Gastrocnemius medialis (tissue), 4 donors: ENCODE measurements at regions not wholly inside any gene's neighbourhood (a gene's known extent, or its start where the extent isn't known, plus 50 kb on each side); places are given as distances from the start of the nearest gene placed in this dataset.

Experiments used
- ATAC-seq, 2 donors: fragments of 150-250 bp; one replicate each; pipeline ENCODE4 v1.9.1; 2016
- DNase-seq, 2 donors: peaks; one replicate each; pipeline ENCODE4 v3.0.0-alpha.2; 2019
- H3K27ac ChIP-seq, 4 donors: fragments of 200-600 bp; sonication (generic); 1 replicate in 1 of 4; 2 replicates in 3 of 4; pipeline ENCODE4 v1.5.1; 2016 to 2018; ENCODE audit warnings: mild to moderate bottlenecking in 2 of 4, moderate library complexity in 1 of 4
- H3K27me3 ChIP-seq, 3 donors: fragments of 200-600 bp; sonication (generic) in 2 of 3; 1 replicate in 1 of 3; 2 replicates in 2 of 3; pipeline versions ENCODE4 v1.5.1 to v1.6.0; 2016 to 2019; ENCODE audit warnings: mild to moderate bottlenecking in 1 of 3, moderate library complexity in 1 of 3
- H3K36me3 ChIP-seq, 2 donors: fragments of 200-600 bp; sonication (generic) in 1 of 2; one replicate each; pipeline ENCODE4 v1.5.1; 2017 to 2018
- H3K4me1 ChIP-seq, 2 donors: fragments of 200-600 bp; sonication (generic) in 1 of 2; one replicate each; pipeline ENCODE4 v1.5.1; 2016 to 2017; ENCODE audit warnings: mild to moderate bottlenecking in 2 of 2
- H3K4me3 ChIP-seq, 4 donors: fragments of 200-600 bp; sonication (generic) in 3 of 4; 1 replicate in 1 of 4; 2 replicates in 3 of 4; pipeline ENCODE4 v1.5.1; 2016 to 2019; ENCODE audit warnings: mild to moderate bottlenecking in 2 of 4
- H3K9me3 ChIP-seq, 3 donors: fragments of 200-600 bp; sonication (generic) in 2 of 3; 1 replicate in 1 of 3; 2 replicates in 2 of 3; pipeline ENCODE4 v1.5.1; 2016 to 2019
- CTCF ChIP-seq, 5 experiments: fragments of 450-650 bp in 3 of 5; fragments of 200-600 bp in 2 of 5; sonication (generic) in 2 of 5; IDR thresholded peaks in 4 of 5; conservative IDR thresholded peaks in 1 of 5; 1 replicate in 4 of 5; 2 replicates in 1 of 5; pipeline ENCODE4 v1.5.1; 2016 to 2019; ENCODE audit warnings: antibody characterized with exemption in 5 of 5, mild to moderate bottlenecking in 3 of 5, moderate library complexity in 3 of 5
- POLR2A ChIP-seq, 2 donors: fragments of 450-650 bp; IDR thresholded peaks; one replicate each; pipeline ENCODE4 v1.6.1; 2017; ENCODE audit warnings: antibody characterized with exemption in 2 of 2, mild to moderate bottlenecking in 2 of 2, moderate library complexity in 2 of 2
- in situ Hi-C, 4 donors: fragments of 200-750 bp; cut with MboI; loops; one replicate each; pipeline versions ENCODE4 v1.15.0 to v1.8.0; 2017; ENCODE audit warnings: low sequenced_read_pairs in 4 of 4
- intact Hi-C: fragments of 100-400 bp; cut with DNase I; formaldehyde crosslinking; loops from one replicate; pipeline ENCODE4 v1.15.1; 2023; ENCODE audit warnings: low total_unique reads

DNA sequence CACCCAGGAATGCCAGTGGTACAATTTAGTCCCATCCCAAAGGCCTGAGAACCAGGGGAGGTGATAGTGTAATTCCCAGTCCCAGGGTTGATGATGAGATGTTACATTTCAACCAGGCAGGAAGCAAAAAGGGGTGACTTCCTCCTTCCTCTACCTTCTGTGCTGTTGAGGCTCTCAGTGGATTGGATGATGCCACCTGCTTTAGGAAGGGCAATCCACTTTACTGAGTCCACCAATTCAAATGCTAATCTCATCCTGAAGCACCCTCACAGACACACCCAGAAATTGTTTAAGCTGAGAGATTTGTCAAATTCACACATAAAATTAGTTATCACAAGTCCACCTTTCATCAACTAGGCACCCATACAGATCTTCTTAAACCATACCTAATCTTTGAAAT is 418.5 kb upstream of the GOLIM4 start:
- H3K36me3 ChIP-seq = no peaks in the 10 kb centered on the region
- DNase-seq = no peak
- no peaks in the 10 kb centered on the region for H3K9me3 ChIP-seq
- H3K4me3 ChIP-seq = no peak overlapping the region
- no peaks in the 10 kb centered on the region for H3K4me1 ChIP-seq
- intact Hi-C loops = no loop called here
- ATAC-seq = no peak
- H3K27ac ChIP-seq = no peak overlapping the region
- in situ Hi-C loops = no loop called here
- H3K27me3 ChIP-seq = no peaks in the 10 kb centered on the region
- no peak for TF ChIP-seq CTCF (IDR thresholded peaks at IDR 0.05 in 4 of 5, conservative IDR thresholded peaks at IDR 0.05 in 1 of 5)
- TF ChIP-seq POLR2A (IDR thresholded peaks at IDR 0.05) = no peak

DNA sequence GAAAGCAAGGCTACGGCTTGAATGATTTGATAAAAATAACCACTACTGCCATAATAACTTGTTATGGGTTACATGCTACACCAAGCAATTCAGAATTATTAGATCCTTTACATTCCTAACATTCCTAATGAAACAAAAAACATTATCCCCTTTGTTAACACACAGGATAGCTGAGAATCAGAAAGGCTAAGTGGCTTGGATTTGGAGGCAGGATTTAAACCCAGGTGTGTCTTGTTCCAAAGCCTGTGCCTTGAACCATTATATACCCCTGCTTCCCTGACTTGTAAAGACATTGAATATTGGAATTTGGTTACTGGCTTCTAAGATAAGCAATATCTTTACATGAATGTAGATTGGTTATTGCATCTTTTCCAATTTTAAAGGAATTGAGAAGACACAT is 417.1 kb upstream of the GOLIM4 start:
- Histone ChIP-seq H3K4me3 (no peak overlapping the region), H3K36me3 (no peaks in the 10 kb centered on the region), H3K27me3 (no peaks in the 10 kb centered on the region), H3K4me1 (no peaks in the 10 kb centered on the region), H3K9me3 (no peaks in the 10 kb centered on the region), H3K27ac (no peak overlapping the region)
- ATAC-seq (no peak), DNase-seq (no peak)
- in situ Hi-C loops (no loop called here), intact Hi-C loops (no loop called here)
- TF ChIP-seq CTCF (IDR thresholded peaks at IDR 0.05 in 4 of 5, conservative IDR thresholded peaks at IDR 0.05 in 1 of 5) (no peak), POLR2A (IDR thresholded peaks at IDR 0.05) (no peak)

DNA sequence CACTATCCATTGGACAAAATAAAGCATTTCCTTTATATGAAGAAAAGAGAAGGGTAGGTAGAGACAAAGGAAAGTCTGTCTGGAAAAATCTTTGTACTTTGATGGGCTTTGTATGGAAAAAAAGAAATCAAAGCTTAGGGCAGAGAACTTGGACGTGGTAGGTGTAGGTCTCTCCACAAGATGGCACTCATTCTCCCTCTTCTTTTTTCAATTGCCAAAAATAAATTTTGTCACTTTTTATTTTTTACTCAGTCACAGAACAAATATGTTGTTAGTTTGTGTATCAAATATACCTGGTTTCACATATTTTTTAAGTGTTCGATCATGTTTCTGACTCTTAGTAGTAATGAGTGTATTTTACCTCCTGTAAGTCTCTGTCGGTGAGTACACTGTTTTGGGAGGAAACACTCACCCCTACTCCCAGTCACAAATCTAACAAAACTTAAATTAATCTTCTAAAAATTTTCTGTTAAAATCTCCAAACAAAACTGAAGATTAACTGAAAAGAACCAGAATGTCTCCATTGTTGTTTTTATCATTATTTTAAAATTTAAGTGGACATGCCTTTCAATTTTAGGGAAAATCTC is 415.8 kb upstream of the GOLIM4 start:
- DNase-seq = no peak
- Histone ChIP-seq H3K27ac (no peak overlapping the region), H3K36me3 (no peaks in the 10 kb centered on the region), H3K4me3 (no peak overlapping the region), H3K27me3 (no peaks in the 10 kb centered on the region), H3K9me3 (no peaks in the 10 kb centered on the region), H3K4me1 (no peaks in the 10 kb centered on the region)
- in situ Hi-C loops (no loop called here), intact Hi-C loops (no loop called here)
- TF ChIP-seq CTCF (IDR thresholded peaks at IDR 0.05 in 4 of 5, conservative IDR thresholded peaks at IDR 0.05 in 1 of 5) = no peak
- TF ChIP-seq POLR2A (IDR thresholded peaks at IDR 0.05) = no peak
- ATAC-seq = no peak

- in situ Hi-C loops (no loop called here), intact Hi-C loops (no loop called here)
- Histone ChIP-seq H3K9me3 (no peaks in the 10 kb centered on the region), H3K4me3 (no peak overlapping the region), H3K27me3 (no peaks in the 10 kb centered on the region), H3K4me1 (no peaks in the 10 kb centered on the region), H3K27ac (no peak overlapping the region), H3K36me3 (no peaks in the 10 kb centered on the region)
- DNase-seq = no peak
- ATAC-seq = no peak
- TF ChIP-seq POLR2A (IDR thresholded peaks at IDR 0.05) = no peak
- TF ChIP-seq CTCF (IDR thresholded peaks at IDR 0.05 in 4 of 5, conservative IDR thresholded peaks at IDR 0.05 in 1 of 5) = no peak
These were observed 410.9 kb upstream of the GOLIM4 start for GRCh38 chr3:168506589-168506988.

GRCh38 chr3:168501570-168501969 is 405.8 kb upstream of the GOLIM4 start:
- H3K4me3 ChIP-seq = no peak overlapping the region
- in situ Hi-C loops = no loop called here
- H3K27me3 ChIP-seq = no peaks in the 10 kb centered on the region
- no peak for TF ChIP-seq POLR2A (IDR thresholded peaks at IDR 0.05)
- TF ChIP-seq CTCF (IDR thresholded peaks at IDR 0.05 in 4 of 5, conservative IDR thresholded peaks at IDR 0.05 in 1 of 5) = no peak
- intact Hi-C loops = no loop called here
- no peak overlapping the region for H3K27ac ChIP-seq
- no peaks in the 10 kb centered on the region for H3K9me3 ChIP-seq
- H3K36me3 ChIP-seq = no peaks in the 10 kb centered on the region
- no peaks in the 10 kb centered on the region for H3K4me1 ChIP-seq
- DNase-seq (no peak), ATAC-seq (no peak)
